Caco-2 (cell line): ENCODE measurements at regions not wholly inside any gene's neighbourhood (a gene's known extent, or its start where the extent isn't known, plus 50 kb on each side); places are given as distances from the start of the nearest gene placed in this dataset.

Source experiments
- BruUV-seq: library from RNA; stranded (reverse); fragments of 400-500 nt; replicated peaks from 2 replicates; lab custom pipeline; 2021; lab: Mats Ljungman, UMichigan
- CTCF ChIA-PET: fragments of 300-600 bp; sonication (Branson Sonifier 250); formaldehyde crosslinking; loops from one replicate; lab custom pipeline; 2022; ENCODE audit warnings: antibody characterized with exemption; lab: Charles Lee
- POLR2A ChIA-PET: fragments of 300-600 bp; sonication (Branson Sonifier 250); formaldehyde crosslinking; loops from one replicate; lab custom pipeline; 2022; ENCODE audit warnings: antibody characterized with exemption; lab: Charles Lee
- DNase-seq, 2 experiments: peaks; one replicate each; pipeline versions ENCODE4 v3.0.0 to v3.0.0-alpha.2; 2020 to 2022
- H3K27me3 ChIP-seq: replicated peaks from 2 replicates; pipeline ENCODE4 v1.6.0; 2011; ENCODE audit warnings: low read length; ENCODE audit not compliant: control insufficient read depth, insufficient read depth
- H3K36me3 ChIP-seq: 2 replicates; pipeline ENCODE4 v1.5.1; 2011; ENCODE audit warnings: low read length; ENCODE audit not compliant: control insufficient read depth, insufficient read depth
- H3K4me1 ChIP-seq: fragments of 250-450 bp; sonication (Bioruptor Pico); 2 replicates; pipeline ENCODE4 v1.5.1; 2020; ENCODE audit warnings: mild to moderate bottlenecking
- H3K4me3 ChIP-seq: 2 replicates; pipeline ENCODE4 v1.5.1; 2011; ENCODE audit warnings: low read depth, mild to moderate bottlenecking, control low read depth, low read length
- H3K9me3 ChIP-seq: fragments of 250-450 bp; sonication (Bioruptor Pico); 2 replicates; pipeline ENCODE4 v1.5.1; 2020; ENCODE audit warnings: mild to moderate bottlenecking, moderate library complexity
- H3K27ac Mint-ChIP-seq: one replicate; pipeline ENCODE4 v1.8.0; 2022; ENCODE audit warnings: mixed read lengths; ENCODE audit not compliant: unreplicated experiment
- H3K27me3 Mint-ChIP-seq: one replicate; pipeline ENCODE4 v1.8.0; 2022; ENCODE audit warnings: mixed read lengths; ENCODE audit not compliant: insufficient read depth, unreplicated experiment
- H3K36me3 Mint-ChIP-seq: one replicate; pipeline ENCODE4 v1.8.0; 2022; ENCODE audit warnings: mild to moderate bottlenecking, mixed read lengths; ENCODE audit not compliant: insufficient read depth, unreplicated experiment
- H3K4me1 Mint-ChIP-seq: one replicate; pipeline ENCODE4 v1.8.0; 2022; ENCODE audit warnings: low read depth, mixed read lengths; ENCODE audit not compliant: unreplicated experiment
- H3K4me3 Mint-ChIP-seq: one replicate; pipeline ENCODE4 v1.8.0; 2022; ENCODE audit warnings: mild to moderate bottlenecking, moderate library complexity, mixed read lengths; ENCODE audit not compliant: unreplicated experiment
- H3K9me3 Mint-ChIP-seq: one replicate; pipeline ENCODE4 v1.8.0; 2022; ENCODE audit warnings: mixed read lengths; ENCODE audit not compliant: unreplicated experiment
- intact Hi-C: fragments of 100-400 bp; cut with micrococcal nuclease; formaldehyde crosslinking; loops from one replicate; pipeline ENCODE4 v1.10.0; 2022; ENCODE audit not compliant: unreplicated experiment
- TF ChIP-seq, protein P1 (sequence below), 2 experiments: fragments of 200-600 bp in 1 of 2; IDR thresholded peaks; 1 replicate in 1 of 2; 2 replicates in 1 of 2; pipeline versions ENCODE4 v1.5.1 to v1.8.0; 2011 to 2022; ENCODE audit warnings: antibody characterized with exemption in 1 of 2, control low read depth in 1 of 2, inconsistent platforms in 1 of 2, low read depth in 1 of 2, low read length in 1 of 2, mild to moderate bottlenecking in 1 of 2, moderate library complexity in 1 of 2; ENCODE audit not compliant: insufficient read depth in 1 of 2, severe bottlenecking in 1 of 2, unreplicated experiment in 1 of 2

GRCh38 chr2:71744781-71745180 lies 291.4 kb downstream of the DYSF start:
- Mint-ChIP-seq H3K4me1 (peaks cover 35% of the 10 kb centered on the region), H3K27me3 (no peaks in the 10 kb centered on the region), H3K36me3 (no peaks in the 10 kb centered on the region), H3K27ac (no peak overlapping the region), H3K4me3 (no peak overlapping the region), H3K9me3 (peaks cover 11% of the 10 kb centered on the region)
- Histone ChIP-seq H3K4me1 (peaks cover 42% of the 10 kb centered on the region), H3K4me3 (no peak overlapping the region), H3K36me3 (no peaks in the 10 kb centered on the region), H3K9me3 (no peaks in the 10 kb centered on the region), H3K27me3 (no peaks in the 10 kb centered on the region)
- no TSS peak for BruUV-seq
- intact Hi-C loops: no loop called here
- ChIA-PET POLR2A (no interaction called here), CTCF (no interaction called here)
- DNase-seq: no peak
- TF ChIP-seq, protein P1, sequence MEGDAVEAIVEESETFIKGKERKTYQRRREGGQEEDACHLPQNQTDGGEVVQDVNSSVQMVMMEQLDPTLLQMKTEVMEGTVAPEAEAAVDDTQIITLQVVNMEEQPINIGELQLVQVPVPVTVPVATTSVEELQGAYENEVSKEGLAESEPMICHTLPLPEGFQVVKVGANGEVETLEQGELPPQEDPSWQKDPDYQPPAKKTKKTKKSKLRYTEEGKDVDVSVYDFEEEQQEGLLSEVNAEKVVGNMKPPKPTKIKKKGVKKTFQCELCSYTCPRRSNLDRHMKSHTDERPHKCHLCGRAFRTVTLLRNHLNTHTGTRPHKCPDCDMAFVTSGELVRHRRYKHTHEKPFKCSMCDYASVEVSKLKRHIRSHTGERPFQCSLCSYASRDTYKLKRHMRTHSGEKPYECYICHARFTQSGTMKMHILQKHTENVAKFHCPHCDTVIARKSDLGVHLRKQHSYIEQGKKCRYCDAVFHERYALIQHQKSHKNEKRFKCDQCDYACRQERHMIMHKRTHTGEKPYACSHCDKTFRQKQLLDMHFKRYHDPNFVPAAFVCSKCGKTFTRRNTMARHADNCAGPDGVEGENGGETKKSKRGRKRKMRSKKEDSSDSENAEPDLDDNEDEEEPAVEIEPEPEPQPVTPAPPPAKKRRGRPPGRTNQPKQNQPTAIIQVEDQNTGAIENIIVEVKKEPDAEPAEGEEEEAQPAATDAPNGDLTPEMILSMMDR (IDR thresholded peaks at IDR 0.05; ENCODE audit: insufficient read depth in 1 of 2, low read depth in 1 of 2, low read length in 1 of 2, severe bottlenecking in 1 of 2, unreplicated experiment in 1 of 2): no peak

GRCh38 chr2:71743995-71744675 lies 290.8 kb downstream of the DYSF start:
- Mint-ChIP-seq H3K4me1 (peaks cover 35% of the 10 kb centered on the region), H3K27ac (no peak overlapping the region)
- TF ChIP-seq, protein P1 (IDR thresholded peaks at IDR 0.05; ENCODE audit: insufficient read depth in 1 of 2, low read depth in 1 of 2, low read length in 1 of 2, severe bottlenecking in 1 of 2, unreplicated experiment in 1 of 2): no peak

GRCh38 chr2:71742953-71743601 lies 289.7 kb downstream of the DYSF start:
- Mint-ChIP-seq H3K36me3 (no peaks in the 10 kb centered on the region), H3K9me3 (peaks cover 11% of the 10 kb centered on the region), H3K27ac (peak overlapping the region; percentile 29), H3K4me1 (peaks cover 35% of the 10 kb centered on the region), H3K27me3 (no peaks in the 10 kb centered on the region), H3K4me3 (no peak overlapping the region)
- H3K4me1 ChIP-seq: peaks cover 37% of the 10 kb centered on the region
- BruUV-seq: no TSS peak
- H3K4me3 ChIP-seq: no peak overlapping the region
- TF ChIP-seq, protein P1 (IDR thresholded peaks at IDR 0.05; ENCODE audit: insufficient read depth in 1 of 2, low read depth in 1 of 2, low read length in 1 of 2, severe bottlenecking in 1 of 2, unreplicated experiment in 1 of 2): no peak
- H3K27me3 ChIP-seq: no peaks in the 10 kb centered on the region
- H3K9me3 ChIP-seq: no peaks in the 10 kb centered on the region
- intact Hi-C loops: no loop called here
- DNase-seq: no peak
- POLR2A ChIA-PET: no interaction called here
- CTCF ChIA-PET: no interaction called here
- no peaks in the 10 kb centered on the region for H3K36me3 ChIP-seq

More at GRCh38 chr2:71743995-71744675, 290.8 kb downstream of the DYSF start:
- no peak for DNase-seq
- H3K4me1 ChIP-seq: peaks cover 42% of the 10 kb centered on the region
- no peak overlapping the region for H3K4me3 Mint-ChIP-seq
- BruUV-seq: no TSS peak
- intact Hi-C loops: no loop called here
- no peaks in the 10 kb centered on the region for H3K36me3 Mint-ChIP-seq
- H3K36me3 ChIP-seq: no peaks in the 10 kb centered on the region
- CTCF ChIA-PET: no interaction called here
- peaks cover 11% of the 10 kb centered on the region for H3K9me3 Mint-ChIP-seq
- H3K27me3 Mint-ChIP-seq: no peaks in the 10 kb centered on the region
- POLR2A ChIA-PET: no interaction called here
- no peaks in the 10 kb centered on the region for H3K27me3 ChIP-seq
- H3K4me3 ChIP-seq: no peak overlapping the region
- no peaks in the 10 kb centered on the region for H3K9me3 ChIP-seq
